Mesothelial cell of epicardium (in vitro differentiated cells): ENCODE measurements at regions not wholly inside any gene's neighbourhood (a gene's known extent, or its start where the extent isn't known, plus 50 kb on each side); places are given as distances from the start of the nearest gene placed in this dataset.

Experiments
- DNase-seq, 2 experiments: peaks; one replicate each; pipeline ENCODE4 v3.0.0; 2021; ENCODE audit warnings: low spot score in 2 of 2; ENCODE audit not compliant: unreplicated experiment in 2 of 2
- H3K27ac Mint-ChIP-seq: 2 replicates; pipeline ENCODE4 v1.8.0; 2021; ENCODE audit warnings: mixed read lengths
- H3K27me3 Mint-ChIP-seq: 2 replicates; pipeline ENCODE4 v1.8.0; 2021; ENCODE audit warnings: low read depth, mixed read lengths
- H3K36me3 Mint-ChIP-seq: 2 replicates; pipeline ENCODE4 v1.8.0; 2021; ENCODE audit warnings: mixed read lengths
- H3K4me1 Mint-ChIP-seq: 2 replicates; pipeline ENCODE4 v1.8.0; 2021; ENCODE audit warnings: mixed read lengths
- H3K4me3 Mint-ChIP-seq: 2 replicates; pipeline ENCODE4 v1.8.0; 2021; ENCODE audit warnings: mild to moderate bottlenecking, moderate library complexity, mixed read lengths
- H3K9me3 Mint-ChIP-seq: 2 replicates; pipeline ENCODE4 v1.8.0; 2021; ENCODE audit warnings: mixed read lengths
- TF ChIP-seq, protein P1 (sequence below): fragments of 200-600 bp; sonication (generic); IDR thresholded peaks from one replicate; pipeline ENCODE4 v1.5.0; 2021; ENCODE audit warnings: antibody characterized with exemption; ENCODE audit not compliant: unreplicated experiment

- TF ChIP-seq, protein P1, sequence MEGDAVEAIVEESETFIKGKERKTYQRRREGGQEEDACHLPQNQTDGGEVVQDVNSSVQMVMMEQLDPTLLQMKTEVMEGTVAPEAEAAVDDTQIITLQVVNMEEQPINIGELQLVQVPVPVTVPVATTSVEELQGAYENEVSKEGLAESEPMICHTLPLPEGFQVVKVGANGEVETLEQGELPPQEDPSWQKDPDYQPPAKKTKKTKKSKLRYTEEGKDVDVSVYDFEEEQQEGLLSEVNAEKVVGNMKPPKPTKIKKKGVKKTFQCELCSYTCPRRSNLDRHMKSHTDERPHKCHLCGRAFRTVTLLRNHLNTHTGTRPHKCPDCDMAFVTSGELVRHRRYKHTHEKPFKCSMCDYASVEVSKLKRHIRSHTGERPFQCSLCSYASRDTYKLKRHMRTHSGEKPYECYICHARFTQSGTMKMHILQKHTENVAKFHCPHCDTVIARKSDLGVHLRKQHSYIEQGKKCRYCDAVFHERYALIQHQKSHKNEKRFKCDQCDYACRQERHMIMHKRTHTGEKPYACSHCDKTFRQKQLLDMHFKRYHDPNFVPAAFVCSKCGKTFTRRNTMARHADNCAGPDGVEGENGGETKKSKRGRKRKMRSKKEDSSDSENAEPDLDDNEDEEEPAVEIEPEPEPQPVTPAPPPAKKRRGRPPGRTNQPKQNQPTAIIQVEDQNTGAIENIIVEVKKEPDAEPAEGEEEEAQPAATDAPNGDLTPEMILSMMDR, result no peak
- DNase-seq, result no peak
- no peaks in the 10 kb centered on the region for H3K27me3 Mint-ChIP-seq
- H3K9me3 Mint-ChIP-seq, result no peaks in the 10 kb centered on the region
- H3K4me1 Mint-ChIP-seq, result no peaks in the 10 kb centered on the region
- no peak overlapping the region for H3K27ac Mint-ChIP-seq
- no peaks in the 10 kb centered on the region for H3K36me3 Mint-ChIP-seq
- no peak overlapping the region for H3K4me3 Mint-ChIP-seq
Measured at GRCh38 chr5:29889051-29889450, 1304.4 kb upstream of the CDH6 start.

- Mint-ChIP-seq H3K9me3 (no peaks in the 10 kb centered on the region), H3K27ac (no peak overlapping the region), H3K27me3 (no peaks in the 10 kb centered on the region), H3K4me1 (no peaks in the 10 kb centered on the region), H3K36me3 (no peaks in the 10 kb centered on the region), H3K4me3 (no peak overlapping the region)
- DNase-seq, result no peak
- TF ChIP-seq, protein P1, result no peak
Measured at GRCh38 chr5:29885595-29885994, 1307.9 kb upstream of the CDH6 start.

DNA sequence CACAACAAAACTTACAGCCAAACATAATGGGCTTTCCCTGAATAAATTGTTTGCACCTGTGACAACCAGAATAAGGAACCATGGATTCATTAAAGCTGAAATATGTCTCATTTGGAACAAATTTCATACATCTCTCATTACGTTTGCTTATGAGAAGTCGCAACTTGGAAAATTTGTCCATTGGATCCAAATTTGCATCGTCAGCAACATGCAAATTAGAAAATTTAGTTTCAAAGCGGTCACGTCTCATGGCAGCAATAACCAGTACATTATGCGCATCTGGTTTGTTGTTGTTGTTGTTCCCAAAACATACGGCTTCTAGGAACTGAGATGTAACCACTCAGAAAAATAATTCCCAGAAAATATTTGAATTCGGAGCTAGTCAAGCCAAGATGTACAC, 1311.5 kb upstream of the CDH6 start:
- Mint-ChIP-seq H3K27me3 (no peaks in the 10 kb centered on the region), H3K9me3 (peaks cover 4% of the 10 kb centered on the region), H3K4me3 (no peak overlapping the region), H3K27ac (no peak overlapping the region), H3K36me3 (no peaks in the 10 kb centered on the region), H3K4me1 (no peaks in the 10 kb centered on the region)
- DNase-seq, result no peak
- TF ChIP-seq, protein P1, result no peak

DNA sequence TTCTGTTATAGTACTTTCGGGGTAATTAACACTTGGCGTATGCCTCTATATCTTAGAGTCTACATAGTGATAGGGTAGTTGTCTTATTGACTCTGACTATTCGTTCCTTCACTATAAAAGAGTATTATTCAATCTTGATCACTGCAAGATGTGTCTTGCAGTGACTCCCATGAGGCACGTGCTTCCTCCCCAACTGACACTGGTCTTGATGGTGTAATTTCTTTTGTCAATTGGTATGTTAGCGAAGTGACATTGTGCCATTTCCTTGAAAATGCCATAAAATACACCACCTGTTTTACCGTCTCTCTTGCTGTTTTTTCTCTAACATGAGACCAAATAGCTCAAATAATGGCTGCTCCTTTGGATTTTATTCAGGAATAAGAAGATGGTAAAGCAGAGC, 1314.1 kb upstream of the CDH6 start:
- H3K4me3 Mint-ChIP-seq, result no peak overlapping the region
- peaks cover 8% of the 10 kb centered on the region for H3K9me3 Mint-ChIP-seq
- no peaks in the 10 kb centered on the region for H3K36me3 Mint-ChIP-seq
- H3K27me3 Mint-ChIP-seq, result no peaks in the 10 kb centered on the region
- H3K27ac Mint-ChIP-seq, result no peak overlapping the region
- DNase-seq, result no peak
- no peaks in the 10 kb centered on the region for H3K4me1 Mint-ChIP-seq
- TF ChIP-seq, protein P1, result no peak

DNA sequence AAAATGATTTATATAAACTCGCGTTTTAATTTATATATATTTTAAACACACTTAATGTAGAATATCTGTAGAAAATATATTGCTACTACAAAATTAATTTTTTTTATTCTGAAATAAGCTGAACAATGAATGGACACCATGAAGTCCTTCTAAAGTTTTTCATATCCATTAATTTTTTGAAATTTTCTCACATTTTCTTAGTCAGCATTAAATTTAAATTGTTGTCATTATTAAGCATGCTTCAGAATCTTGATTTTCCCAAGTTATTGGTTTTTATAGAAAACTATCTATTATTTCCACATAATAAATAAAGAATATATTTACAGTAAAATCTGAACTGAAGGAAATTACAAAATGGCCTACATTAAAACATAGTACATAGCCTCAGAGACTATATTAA, 1314.9 kb upstream of the CDH6 start:
- Mint-ChIP-seq H3K9me3 (peaks cover 8% of the 10 kb centered on the region), H3K4me1 (no peaks in the 10 kb centered on the region), H3K27me3 (no peaks in the 10 kb centered on the region), H3K4me3 (no peak overlapping the region), H3K36me3 (no peaks in the 10 kb centered on the region), H3K27ac (no peak overlapping the region)
- TF ChIP-seq, protein P1, result no peak
- DNase-seq, result no peak

DNA sequence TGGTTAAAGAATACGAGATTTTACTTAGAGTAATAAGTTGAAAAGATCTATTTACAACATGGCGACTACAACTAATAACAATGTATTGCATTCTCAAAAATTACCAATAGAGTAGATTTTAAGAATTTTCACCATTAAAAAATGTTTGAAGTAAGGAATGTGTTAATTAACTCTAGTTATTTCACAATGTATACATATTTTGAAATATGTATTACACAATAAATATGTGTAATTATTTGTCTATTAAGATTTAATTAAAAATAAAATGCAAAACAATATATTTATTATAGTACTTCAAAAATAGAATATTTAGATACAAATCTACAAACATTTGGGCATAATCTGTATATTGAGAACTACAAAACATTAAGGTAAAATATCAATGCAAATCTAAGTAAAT, 1326.3 kb upstream of the CDH6 start:
- Mint-ChIP-seq H3K4me1 (no peaks in the 10 kb centered on the region), H3K4me3 (no peak overlapping the region), H3K36me3 (no peaks in the 10 kb centered on the region), H3K27me3 (no peaks in the 10 kb centered on the region), H3K9me3 (no peaks in the 10 kb centered on the region), H3K27ac (no peak overlapping the region)
- no peak for DNase-seq
- TF ChIP-seq, protein P1, result no peak
